IMR-90 (cell line): ENCODE measurements at regions not wholly inside any gene's neighbourhood (a gene's known extent, or its start where the extent isn't known, plus 50 kb on each side); places are given as distances from the start of the nearest gene placed in this dataset.

ENCODE experiments used
- ATAC-seq: fragments of 200-7000 bp; cut with Tn5 transposase; 2 replicates; pipeline ENCODE4 v1.9.1; 2020; ENCODE audit warnings: low read depth, mild to moderate bottlenecking, moderate library complexity
- BruUV-seq: library from RNA; stranded (reverse); fragments of 400-500 nt; replicated peaks from 2 replicates; lab custom pipeline; 2021; lab: Mats Ljungman, UMichigan
- CTCF ChIA-PET: fragments of 300-600 bp; formaldehyde crosslinking; extraction: SDS; loops from one replicate; lab custom pipeline; 2021; ENCODE audit warnings: antibody characterized with exemption; lab: Yijun Ruan, JAX
- POLR2A ChIA-PET: fragments of 300-600 bp; sonication (Branson Sonifier 250); formaldehyde crosslinking; loops from one replicate; lab custom pipeline; 2022; ENCODE audit warnings: antibody characterized with exemption; ENCODE audit not compliant: unreplicated experiment; lab: Charles Lee
- DNase-seq: peaks from one replicate; pipeline ENCODE4 v3.0.0; 2013
- H2AFZ ChIP-seq: replicated peaks from 2 replicates; pipeline ENCODE3; 2013; ENCODE audit warnings: low read length, mild to moderate bottlenecking; ENCODE audit not compliant: poor library complexity
- H2AK5ac ChIP-seq: 2 replicates; pipeline ENCODE4 v1.6.1; 2013; ENCODE audit warnings: low read depth, low read length, inconsistent platforms
- H2AK9ac ChIP-seq: replicated peaks from 2 replicates; pipeline ENCODE3; 2013; ENCODE audit warnings: mild to moderate bottlenecking, low read depth, low read length, moderate library complexity; ENCODE audit not compliant: poor library complexity
- H2BK120ac ChIP-seq: 2 replicates; pipeline ENCODE4 v1.6.1; 2013; ENCODE audit warnings: low read depth, low read length, inconsistent platforms
- H2BK15ac ChIP-seq: 3 replicates; pipeline ENCODE4 v1.6.1; 2013; ENCODE audit warnings: low read depth, low read length, inconsistent platforms
- H2BK20ac ChIP-seq: 2 replicates; pipeline ENCODE4 v1.6.1; 2013; ENCODE audit warnings: low read depth, mild to moderate bottlenecking, inconsistent platforms, low read length, moderate library complexity
- H2BK5ac ChIP-seq: 2 replicates; pipeline ENCODE4 v1.6.1; 2013; ENCODE audit warnings: mild to moderate bottlenecking, low read depth, low read length, inconsistent platforms; ENCODE audit not compliant: poor library complexity, severe bottlenecking
- H3K14ac ChIP-seq: replicated peaks from 2 replicates; pipeline ENCODE4 v1.6.1; 2013; ENCODE audit warnings: low read depth, low read length, inconsistent platforms
- H3K18ac ChIP-seq: 2 replicates; pipeline ENCODE4 v1.6.1; 2013; ENCODE audit warnings: low read depth, low read length, control low read depth
- H3K23ac ChIP-seq: 2 replicates; pipeline ENCODE4 v1.6.1; 2013; ENCODE audit warnings: low read depth, low read length, inconsistent platforms
- H3K27ac ChIP-seq: 2 replicates; pipeline ENCODE4 v1.5.1; 2013; ENCODE audit warnings: mild to moderate bottlenecking, control low read depth, low read length; ENCODE audit not compliant: insufficient read depth
- H3K27me3 ChIP-seq: 2 replicates; pipeline ENCODE4 v1.6.1; 2013; ENCODE audit warnings: low read length; ENCODE audit not compliant: control insufficient read depth, insufficient read depth
- H3K36me3 ChIP-seq: 2 replicates; pipeline ENCODE4 v1.6.1; 2013; ENCODE audit warnings: low read length, mixed read lengths; ENCODE audit not compliant: control insufficient read depth, insufficient read depth
- H3K4ac ChIP-seq: 2 replicates; pipeline ENCODE4 v1.6.1; 2013; ENCODE audit warnings: low read depth, low read length, inconsistent platforms
- H3K4me1 ChIP-seq: 2 replicates; pipeline ENCODE4 v1.6.1; 2013; ENCODE audit warnings: low read length, mixed read lengths; ENCODE audit not compliant: control insufficient read depth, insufficient read depth
- H3K4me2 ChIP-seq: 2 replicates; pipeline ENCODE4 v1.6.1; 2013; ENCODE audit warnings: low read depth, mild to moderate bottlenecking, control low read depth, low read length, moderate library complexity
- H3K4me3 ChIP-seq: 2 replicates; pipeline ENCODE4 v1.5.1; 2013; ENCODE audit warnings: low read depth, mild to moderate bottlenecking, control low read depth, low read length, moderate library complexity; ENCODE audit not compliant: insufficient read depth
- H3K56ac ChIP-seq: 2 replicates; pipeline ENCODE4 v1.6.1; 2013; ENCODE audit warnings: low read length, inconsistent platforms; ENCODE audit not compliant: insufficient read depth; ENCODE audit errors: extremely low read depth
- H3K79me1 ChIP-seq, 2 experiments: 2 replicates each; pipeline ENCODE4 v1.6.1; 2013; ENCODE audit warnings: low read length in 2 of 2, inconsistent platforms in 1 of 2, low read depth in 1 of 2
- H3K9ac ChIP-seq: 2 replicates; pipeline ENCODE4 v1.6.1; 2013; ENCODE audit warnings: low read depth, low read length, control low read depth
- H3K9me1 ChIP-seq: 2 replicates; pipeline ENCODE4 v1.6.1; 2013; ENCODE audit warnings: low read length, inconsistent platforms; ENCODE audit not compliant: insufficient read depth
- H3K9me3 ChIP-seq: 2 replicates; pipeline ENCODE4 v1.6.1; 2013; ENCODE audit warnings: low read length; ENCODE audit not compliant: control insufficient read depth, insufficient read depth
- H4K20me1 ChIP-seq: 2 replicates; pipeline ENCODE4 v1.6.1; 2013; ENCODE audit warnings: low read length, inconsistent platforms; ENCODE audit not compliant: insufficient read depth
- H4K5ac ChIP-seq: 2 replicates; pipeline ENCODE4 v1.6.1; 2013; ENCODE audit warnings: mild to moderate bottlenecking, low read depth, low read length, control low read depth
- H4K8ac ChIP-seq, 2 experiments: 2 replicates each; pipeline ENCODE4 v1.6.1; 2013; ENCODE audit warnings: low read depth in 2 of 2, low read length in 2 of 2, control low read depth in 1 of 2, inconsistent platforms in 1 of 2
- H4K91ac ChIP-seq: 2 replicates; pipeline ENCODE4 v1.6.1; 2013; ENCODE audit warnings: low read depth, low read length, inconsistent platforms; ENCODE audit not compliant: insufficient read depth
- CEBPB ChIP-seq: IDR thresholded peaks from 2 replicates; pipeline ENCODE4 v1.6.1; 2012; ENCODE audit warnings: low read depth, low read length, improper control_type of control experiment
- CHD1 ChIP-seq: IDR thresholded peaks from 2 replicates; pipeline ENCODE4 v1.6.1; 2012; ENCODE audit warnings: low read depth, low read length, improper control_type of control experiment
- CTCF ChIP-seq: conservative IDR thresholded peaks from 2 replicates; pipeline ENCODE4 v1.5.1; 2012; ENCODE audit warnings: mild to moderate bottlenecking, low read depth, low read length, improper control_type of control experiment
- MAFK ChIP-seq: IDR thresholded peaks from 2 replicates; pipeline ENCODE4 v1.6.1; 2012; ENCODE audit warnings: low read depth, low read length, improper control_type of control experiment
- MAZ ChIP-seq: IDR thresholded peaks from 2 replicates; pipeline ENCODE4 v1.6.1; 2012; ENCODE audit warnings: low read depth, mild to moderate bottlenecking, low read length, improper control_type of control experiment, moderate library complexity, borderline replicate concordance
- MXI1 ChIP-seq: IDR thresholded peaks from 2 replicates; pipeline ENCODE4 v1.6.1; 2012; ENCODE audit warnings: low read depth, mild to moderate bottlenecking, low read length, moderate library complexity, borderline replicate concordance
- NFE2L2 ChIP-seq: fragments of 150-350 bp; IDR thresholded peaks from 2 replicates; pipeline ENCODE4 v1.6.1; 2016; ENCODE audit warnings: low read depth, mild to moderate bottlenecking, low read length
- POLR2A ChIP-seq: IDR thresholded peaks from 2 replicates; pipeline ENCODE4 v1.6.1; 2012; ENCODE audit warnings: mild to moderate bottlenecking, low read depth, low read length
- RAD21 ChIP-seq: IDR thresholded peaks from 2 replicates; pipeline ENCODE4 v1.6.1; 2012; ENCODE audit warnings: low read length, improper control_type of control experiment
- RCOR1 ChIP-seq: IDR thresholded peaks from 2 replicates; pipeline ENCODE4 v1.6.1; 2012; ENCODE audit warnings: mild to moderate bottlenecking, low read length, improper control_type of control experiment; ENCODE audit not compliant: insufficient replicate concordance
- RFX5 ChIP-seq: IDR thresholded peaks from 2 replicates; pipeline ENCODE4 v1.8.0; 2012; ENCODE audit warnings: low read depth, mild to moderate bottlenecking, low read length, moderate library complexity
- WGBS, 2 experiments: methylation state at CpG; one replicate each; pipeline versions ENCODE4 v1.1.5 to v1.1.7; 2013; ENCODE audit warnings: missing lambda C conversion rate in 2 of 2; ENCODE audit not compliant: insufficient read length in 1 of 2; ENCODE audit errors: extremely low coverage in 2 of 2; 5-methylcytosine and 5-hydroxymethylcytosine counted together
- dilution Hi-C: fragments of 300-500 bp; cut with HindIII; formaldehyde crosslinking; loops from one replicate; pipeline ENCODE4 v1.14.3; 2018; ENCODE audit warnings: low sequenced_read_pairs; ENCODE audit not compliant: unreplicated experiment
- in situ Hi-C: fragments of 300-500 bp; cut with MboI; formaldehyde crosslinking; loops from 3 replicates; pipeline ENCODE4 v1.14.3; 2019; ENCODE audit warnings: low sequenced_read_pairs, inconsistent platforms, mixed read lengths
- intact Hi-C: fragments of 100-400 bp; cut with micrococcal nuclease; formaldehyde crosslinking; loops from 2 replicates; pipeline ENCODE4 v1.10.0; 2022
- TF ChIP-seq, protein P1 (sequence below): fragments of 150-350 bp; IDR thresholded peaks from 2 replicates; pipeline ENCODE4 v1.6.1; 2017; ENCODE audit warnings: mild to moderate bottlenecking, antibody characterized with exemption, low read length, low read depth

DNA sequence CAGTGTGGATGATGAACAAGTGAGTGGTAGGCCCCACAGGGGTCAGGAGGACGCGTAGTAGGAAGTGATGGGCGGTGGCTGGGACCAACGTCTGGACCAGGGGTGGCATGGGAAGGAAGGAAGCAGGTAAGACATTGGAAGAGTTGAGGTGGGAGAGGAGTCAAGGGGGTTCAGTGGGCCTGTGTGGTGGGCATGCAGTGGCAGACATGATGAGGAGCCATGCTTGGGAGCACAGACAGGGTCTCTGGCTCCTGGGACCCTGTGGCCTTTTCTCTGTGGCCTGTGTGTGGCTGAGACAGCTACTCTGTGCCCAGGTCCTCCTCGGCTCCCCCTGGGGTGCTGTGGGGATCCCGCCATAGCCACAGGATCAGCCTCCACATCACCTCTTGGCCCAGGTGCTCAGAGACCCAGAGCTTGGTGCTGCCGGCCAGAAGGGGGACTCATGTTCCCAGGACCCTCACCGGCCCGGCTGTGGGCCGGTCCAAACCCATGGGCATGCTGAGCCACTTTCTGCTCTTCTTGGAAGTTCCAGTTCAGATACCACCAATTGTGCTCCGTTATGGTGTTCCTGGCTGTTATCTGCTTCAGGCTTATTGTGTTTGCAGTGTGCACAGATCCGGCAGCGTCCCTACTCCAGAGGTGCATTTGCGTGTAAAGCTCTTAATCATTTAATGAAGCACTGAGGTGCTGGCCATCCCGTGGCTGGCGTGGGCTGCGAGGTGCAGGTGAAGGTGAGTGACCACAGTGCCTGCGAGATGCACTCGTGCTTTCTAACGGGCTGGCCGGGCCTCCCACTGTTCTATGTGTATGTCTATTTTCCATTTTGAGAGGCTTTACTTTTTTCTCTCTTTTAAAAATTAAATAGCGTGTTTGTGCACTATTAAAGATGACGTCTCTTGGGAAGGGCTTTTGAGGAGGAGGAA lies 147.9 kb downstream of the TEX29 start:
- no peak overlapping the region for H2AFZ ChIP-seq
- H4K8ac ChIP-seq, result no peak overlapping the region
- no peak overlapping the region for H3K4me3 ChIP-seq
- in situ Hi-C loops (no loop called here), dilution Hi-C loops (no loop called here), intact Hi-C loops (no loop called here)
- H2BK15ac ChIP-seq, result no peak overlapping the region
- DNase-seq (no peak), ATAC-seq (no peak)
- H2AK9ac ChIP-seq, result no peak overlapping the region
- no peak overlapping the region for H2AK5ac ChIP-seq
- 0 out of 2 replicates have a peak, but pooled peaks cover 2% of the 10 kb centered on the region for H3K9me3 ChIP-seq
- TF ChIP-seq RAD21 (no peak), RCOR1 (no peak), CHD1 (no peak), MAFK (no peak), MAZ (no peak), MXI1 (no peak), CEBPB (no peak), CTCF (no peak), NFE2L2 (no peak), RFX5 (no peak), POLR2A (no peak)
- TF ChIP-seq, protein P1, sequence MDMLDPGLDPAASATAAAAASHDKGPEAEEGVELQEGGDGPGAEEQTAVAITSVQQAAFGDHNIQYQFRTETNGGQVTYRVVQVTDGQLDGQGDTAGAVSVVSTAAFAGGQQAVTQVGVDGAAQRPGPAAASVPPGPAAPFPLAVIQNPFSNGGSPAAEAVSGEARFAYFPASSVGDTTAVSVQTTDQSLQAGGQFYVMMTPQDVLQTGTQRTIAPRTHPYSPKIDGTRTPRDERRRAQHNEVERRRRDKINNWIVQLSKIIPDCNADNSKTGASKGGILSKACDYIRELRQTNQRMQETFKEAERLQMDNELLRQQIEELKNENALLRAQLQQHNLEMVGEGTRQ, result no peak
- no peak overlapping the region for H4K5ac ChIP-seq
- H3K14ac ChIP-seq, result no peak overlapping the region
- H2BK120ac ChIP-seq, result no peak overlapping the region
- no peak overlapping the region for H3K9ac ChIP-seq
- H3K4me1 ChIP-seq, result no peaks in the 10 kb centered on the region
- no peak overlapping the region for H3K4ac ChIP-seq
- H3K9me1 ChIP-seq, result no peaks in the 10 kb centered on the region
- H2BK20ac ChIP-seq, result no peak overlapping the region
- BruUV-seq, result no TSS peak
- 77% methylated on average over 9 of the region's 23 CpGs; no CpG with 5 or more reads in 1 of the 2 experiments for WGBS, 2 experiments
- no peak overlapping the region for H3K18ac ChIP-seq
- ChIA-PET POLR2A (no interaction called here), CTCF (no interaction called here)
- no peak overlapping the region for H3K23ac ChIP-seq
- no peaks in the 10 kb centered on the region for H4K20me1 ChIP-seq
- no peaks in the 10 kb centered on the region for H3K79me1 ChIP-seq
- no peak overlapping the region for H2BK5ac ChIP-seq
- H3K56ac ChIP-seq, result no peak overlapping the region
- H4K91ac ChIP-seq, result no peak overlapping the region
- no peak overlapping the region for H3K27ac ChIP-seq
- no peaks in the 10 kb centered on the region for H3K27me3 ChIP-seq
- H3K4me2 ChIP-seq, result no peak overlapping the region
- H3K36me3 ChIP-seq, result no peaks in the 10 kb centered on the region
